Right atrium auricular region (tissue), 2 donors: ENCODE measurements at regions not wholly inside any gene's neighbourhood (a gene's known extent, or its start where the extent isn't known, plus 50 kb on each side); places are given as distances from the start of the nearest gene placed in this dataset.

Source experiments
- DNase-seq: peaks from one replicate; pipeline ENCODE4 v3.0.0-alpha.2; 2019; ENCODE audit warnings: low spot score
- H3K27ac ChIP-seq, 2 donors: fragments of 200-600 bp; sonication (generic); 1 replicate in 1 of 2; 2 replicates in 1 of 2; pipeline ENCODE4 v1.5.1; 2016 to 2019
- H3K27me3 ChIP-seq, 2 donors: fragments of 200-600 bp; sonication (generic); one replicate each; pipeline versions ENCODE4 v1.5.1 to v1.6.0; 2017 to 2019
- H3K36me3 ChIP-seq: fragments of 200-600 bp; sonication (generic); one replicate; pipeline ENCODE4 v1.5.1; 2016
- H3K4me1 ChIP-seq, 2 donors: fragments of 200-600 bp; sonication (generic); one replicate each; pipeline versions ENCODE4 v1.5.1 to v1.6.0; 2017 to 2019
- H3K4me3 ChIP-seq, 2 donors: fragments of 200-600 bp; sonication (generic); 1 replicate in 1 of 2; 2 replicates in 1 of 2; pipeline ENCODE4 v1.5.1; 2017 to 2019; ENCODE audit warnings: mild to moderate bottlenecking in 1 of 2, moderate library complexity in 1 of 2
- H3K9me3 ChIP-seq, 2 donors: fragments of 200-600 bp; sonication (generic); one replicate each; pipeline ENCODE4 v1.5.1; 2019
- TF ChIP-seq, protein P1 (sequence below), 2 donors: fragments of 200-600 bp; sonication (generic); IDR thresholded peaks; one replicate each; pipeline ENCODE4 v1.5.1; 2019; ENCODE audit warnings: antibody characterized with exemption in 2 of 2

DNA sequence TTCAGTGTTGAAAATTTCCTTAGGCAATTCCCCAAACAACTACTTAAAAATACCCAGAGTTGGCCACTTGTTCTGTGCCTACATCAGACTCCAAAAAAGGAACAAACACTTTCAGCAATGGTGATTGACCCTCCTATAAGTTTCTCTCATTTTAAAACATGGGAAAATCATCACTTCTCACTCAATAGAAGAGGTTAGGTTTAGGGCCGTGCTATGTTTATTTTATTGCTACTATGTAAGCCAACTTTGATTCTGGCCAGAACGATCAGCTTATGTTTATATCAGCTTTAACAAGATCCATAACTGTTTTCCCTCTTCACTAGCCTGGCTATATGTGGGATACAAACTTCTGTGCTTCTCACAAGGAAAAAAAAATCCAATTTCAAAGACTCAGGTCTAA lies 133.1 kb downstream of the MTNR1A start:
- TF ChIP-seq, protein P1, sequence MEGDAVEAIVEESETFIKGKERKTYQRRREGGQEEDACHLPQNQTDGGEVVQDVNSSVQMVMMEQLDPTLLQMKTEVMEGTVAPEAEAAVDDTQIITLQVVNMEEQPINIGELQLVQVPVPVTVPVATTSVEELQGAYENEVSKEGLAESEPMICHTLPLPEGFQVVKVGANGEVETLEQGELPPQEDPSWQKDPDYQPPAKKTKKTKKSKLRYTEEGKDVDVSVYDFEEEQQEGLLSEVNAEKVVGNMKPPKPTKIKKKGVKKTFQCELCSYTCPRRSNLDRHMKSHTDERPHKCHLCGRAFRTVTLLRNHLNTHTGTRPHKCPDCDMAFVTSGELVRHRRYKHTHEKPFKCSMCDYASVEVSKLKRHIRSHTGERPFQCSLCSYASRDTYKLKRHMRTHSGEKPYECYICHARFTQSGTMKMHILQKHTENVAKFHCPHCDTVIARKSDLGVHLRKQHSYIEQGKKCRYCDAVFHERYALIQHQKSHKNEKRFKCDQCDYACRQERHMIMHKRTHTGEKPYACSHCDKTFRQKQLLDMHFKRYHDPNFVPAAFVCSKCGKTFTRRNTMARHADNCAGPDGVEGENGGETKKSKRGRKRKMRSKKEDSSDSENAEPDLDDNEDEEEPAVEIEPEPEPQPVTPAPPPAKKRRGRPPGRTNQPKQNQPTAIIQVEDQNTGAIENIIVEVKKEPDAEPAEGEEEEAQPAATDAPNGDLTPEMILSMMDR (IDR thresholded peaks at IDR 0.05): no peak

GRCh38 chr4:186416451-186417060 lies 138.8 kb downstream of the MTNR1A start:
- H3K4me1 ChIP-seq: no peaks in the 10 kb centered on the region
- H3K27ac ChIP-seq: no peak overlapping the region
- DNase-seq: no peak
- no peaks in the 10 kb centered on the region for H3K9me3 ChIP-seq
- no peaks in the 10 kb centered on the region for H3K36me3 ChIP-seq
- no peak overlapping the region for H3K4me3 ChIP-seq
- no peaks in the 10 kb centered on the region for H3K27me3 ChIP-seq
- TF ChIP-seq, protein P1 (IDR thresholded peaks at IDR 0.05): no peak

More for the DNA sequence above, 133.1 kb downstream of the MTNR1A start:
- Histone ChIP-seq H3K27ac (no peak overlapping the region), H3K9me3 (no peaks in the 10 kb centered on the region), H3K27me3 (no peaks in the 10 kb centered on the region), H3K36me3 (no peaks in the 10 kb centered on the region), H3K4me3 (no peak overlapping the region), H3K4me1 (no peaks in the 10 kb centered on the region)
- no peak for DNase-seq

GRCh38 chr4:186414390-186414789 lies 141.0 kb downstream of the MTNR1A start:
- TF ChIP-seq, protein P1 (IDR thresholded peaks at IDR 0.05): no peak
- Histone ChIP-seq H3K27ac (no peak overlapping the region), H3K4me1 (no peaks in the 10 kb centered on the region), H3K36me3 (no peaks in the 10 kb centered on the region), H3K4me3 (no peak overlapping the region), H3K9me3 (no peaks in the 10 kb centered on the region), H3K27me3 (no peaks in the 10 kb centered on the region)
- no peak for DNase-seq

GRCh38 chr4:186405957-186406356 lies 140.0 kb downstream of the F11 start:
- Histone ChIP-seq H3K4me3 (no peak overlapping the region), H3K9me3 (no peaks in the 10 kb centered on the region), H3K4me1 (no peaks in the 10 kb centered on the region), H3K27me3 (no peaks in the 10 kb centered on the region), H3K36me3 (no peaks in the 10 kb centered on the region), H3K27ac (no peak overlapping the region)
- TF ChIP-seq, protein P1 (IDR thresholded peaks at IDR 0.05): no peak
- DNase-seq: no peak

- H3K4me3 ChIP-seq: no peak overlapping the region
- no peaks in the 10 kb centered on the region for H3K4me1 ChIP-seq
- H3K27ac ChIP-seq: no peak overlapping the region
- H3K9me3 ChIP-seq: no peaks in the 10 kb centered on the region
- no peaks in the 10 kb centered on the region for H3K27me3 ChIP-seq
- TF ChIP-seq, protein P1 (IDR thresholded peaks at IDR 0.05): no peak
- DNase-seq: no peak
- H3K36me3 ChIP-seq: no peaks in the 10 kb centered on the region
Observed at GRCh38 chr4:186404562-186405134, 138.7 kb downstream of the F11 start.

DNA sequence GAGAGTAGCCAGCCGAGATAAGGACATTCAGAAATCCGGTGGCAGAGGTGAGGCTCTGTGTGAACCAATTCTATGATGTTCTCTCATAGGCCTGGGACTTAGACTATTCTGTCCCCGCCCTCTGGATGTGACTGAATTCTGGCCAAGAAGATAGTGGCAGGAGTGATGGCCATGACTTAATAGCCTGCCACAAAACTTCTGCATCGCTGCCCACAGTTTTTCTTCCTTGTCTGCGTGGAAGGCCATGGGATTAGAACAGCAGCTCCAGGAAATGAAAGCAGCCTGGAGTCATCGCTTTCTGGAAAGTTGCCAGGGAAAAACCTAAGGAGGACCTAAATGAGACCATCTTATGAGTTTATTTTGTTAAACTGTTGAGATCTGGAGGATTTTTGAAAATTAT lies 134.7 kb downstream of the F11 start:
- Histone ChIP-seq H3K27ac (no peak overlapping the region), H3K27me3 (no peaks in the 10 kb centered on the region), H3K4me3 (no peak overlapping the region), H3K9me3 (no peaks in the 10 kb centered on the region), H3K36me3 (no peaks in the 10 kb centered on the region), H3K4me1 (no peaks in the 10 kb centered on the region)
- DNase-seq: no peak
- TF ChIP-seq, protein P1 (IDR thresholded peaks at IDR 0.05): no peak
